ENCODE measurements at regions not wholly inside any gene's neighbourhood (a gene's known extent, or its start where the extent isn't known, plus 50 kb on each side); places are given as distances from the start of the nearest gene placed in this dataset.

GRCh38 chr1:22255341-22256212 is 112.7 kb upstream of the WNT4 start:
- no peak for TF ChIP-seq CTCF (IDR thresholded peaks at IDR 0.05; ENCODE audit: borderline replicate concordance, extremely low read depth, low read length, poor library complexity, severe bottlenecking)
- TF ChIP-seq EZH2 (IDR thresholded peaks at IDR 0.05; ENCODE audit: borderline replicate concordance, low read depth, low read length, severe bottlenecking) = no peak
